ENCODE measurements at regions not wholly inside any gene's neighbourhood (a gene's known extent, or its start where the extent isn't known, plus 50 kb on each side); places are given as distances from the start of the nearest gene placed in this dataset.

DNA sequence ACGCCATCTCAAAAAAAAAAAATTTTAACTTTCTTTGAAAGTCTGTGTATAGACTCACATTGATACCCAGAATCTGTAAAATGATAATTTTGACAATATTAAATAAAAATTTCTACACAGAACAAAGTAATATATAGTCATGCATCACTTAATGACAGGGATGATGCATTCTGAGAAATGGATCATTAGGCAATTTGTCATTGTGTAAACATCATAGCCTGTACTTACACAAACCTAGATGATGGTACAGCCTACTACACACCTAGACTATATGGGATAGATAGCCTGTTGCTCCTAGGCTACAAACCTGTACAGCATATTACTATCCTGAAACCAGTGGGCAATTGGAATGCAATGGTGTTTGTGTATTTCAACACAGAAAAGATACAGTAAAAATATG is 107.7 kb downstream of the BLTP1 start:
- TF ChIP-seq POLR2A (IDR thresholded peaks at IDR 0.05): no peak
- TF ChIP-seq, protein P1, sequence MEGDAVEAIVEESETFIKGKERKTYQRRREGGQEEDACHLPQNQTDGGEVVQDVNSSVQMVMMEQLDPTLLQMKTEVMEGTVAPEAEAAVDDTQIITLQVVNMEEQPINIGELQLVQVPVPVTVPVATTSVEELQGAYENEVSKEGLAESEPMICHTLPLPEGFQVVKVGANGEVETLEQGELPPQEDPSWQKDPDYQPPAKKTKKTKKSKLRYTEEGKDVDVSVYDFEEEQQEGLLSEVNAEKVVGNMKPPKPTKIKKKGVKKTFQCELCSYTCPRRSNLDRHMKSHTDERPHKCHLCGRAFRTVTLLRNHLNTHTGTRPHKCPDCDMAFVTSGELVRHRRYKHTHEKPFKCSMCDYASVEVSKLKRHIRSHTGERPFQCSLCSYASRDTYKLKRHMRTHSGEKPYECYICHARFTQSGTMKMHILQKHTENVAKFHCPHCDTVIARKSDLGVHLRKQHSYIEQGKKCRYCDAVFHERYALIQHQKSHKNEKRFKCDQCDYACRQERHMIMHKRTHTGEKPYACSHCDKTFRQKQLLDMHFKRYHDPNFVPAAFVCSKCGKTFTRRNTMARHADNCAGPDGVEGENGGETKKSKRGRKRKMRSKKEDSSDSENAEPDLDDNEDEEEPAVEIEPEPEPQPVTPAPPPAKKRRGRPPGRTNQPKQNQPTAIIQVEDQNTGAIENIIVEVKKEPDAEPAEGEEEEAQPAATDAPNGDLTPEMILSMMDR (IDR thresholded peaks at IDR 0.05): no peak

All from gastroesophageal sphincter (tissue), 3 donors.